G401.6 (cell line): ENCODE measurements at regions not wholly inside any gene's neighbourhood (a gene's known extent, or its start where the extent isn't known, plus 50 kb on each side); places are given as distances from the start of the nearest gene placed in this dataset.
"Not testable (repeated sequence)": the region's sequence is repeated elsewhere in the genome, so short reads cannot be mapped to it uniquely, and the experiment has no call there.

ENCODE experiments used
- FAIRE-seq: peaks from 2 replicates; lab custom pipeline; 2012; peaks lifted over from hg19 to GRCh38; lab: Jason Lieb, UNC

DNA sequence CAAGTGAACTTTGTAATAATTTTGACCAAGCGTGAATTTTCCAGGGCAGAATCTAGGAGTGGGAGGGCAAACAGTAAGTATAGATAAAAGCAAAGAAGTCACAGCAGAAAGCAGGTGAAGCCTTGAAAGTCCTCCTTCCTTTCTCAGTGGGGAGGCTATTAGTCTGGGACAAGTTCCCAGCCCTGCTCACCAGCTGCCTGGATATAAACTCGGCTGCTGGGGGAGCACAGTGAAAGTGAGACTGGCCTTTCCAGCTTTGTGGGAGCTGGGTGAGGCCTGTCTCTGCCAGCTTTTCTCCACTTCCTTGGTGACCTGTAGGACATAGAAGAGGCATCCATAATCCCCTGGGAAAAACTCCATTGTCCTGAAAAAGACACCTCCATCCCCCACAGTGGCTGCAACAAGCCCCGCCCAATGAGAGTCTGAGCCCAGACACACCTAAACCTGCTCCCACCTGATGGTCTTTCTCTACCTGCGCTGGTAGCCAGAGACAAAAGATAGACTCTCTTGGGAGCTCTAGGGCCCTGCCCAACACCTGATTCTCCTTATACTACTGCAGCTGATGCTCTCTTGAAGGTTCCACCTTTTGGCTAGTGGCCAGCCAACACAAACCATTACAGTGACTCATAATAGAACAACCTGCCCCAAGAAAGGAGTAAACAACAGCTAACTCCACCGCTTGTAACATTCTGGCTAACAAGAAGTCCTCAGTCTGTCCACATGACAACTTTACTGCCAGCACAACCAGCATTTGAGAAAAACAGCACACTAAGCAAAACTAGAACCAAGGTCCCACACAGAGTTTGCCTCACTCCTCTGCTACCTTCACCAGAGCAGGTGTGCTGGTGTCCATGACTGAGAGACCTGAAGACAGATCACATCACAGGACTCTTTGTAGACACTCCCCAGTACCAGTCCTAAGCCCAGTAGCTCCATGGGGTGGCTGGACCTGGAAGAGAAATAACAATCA, 252.2 kb upstream of the SLITRK6 start:
- FAIRE-seq: no peak

DNA sequence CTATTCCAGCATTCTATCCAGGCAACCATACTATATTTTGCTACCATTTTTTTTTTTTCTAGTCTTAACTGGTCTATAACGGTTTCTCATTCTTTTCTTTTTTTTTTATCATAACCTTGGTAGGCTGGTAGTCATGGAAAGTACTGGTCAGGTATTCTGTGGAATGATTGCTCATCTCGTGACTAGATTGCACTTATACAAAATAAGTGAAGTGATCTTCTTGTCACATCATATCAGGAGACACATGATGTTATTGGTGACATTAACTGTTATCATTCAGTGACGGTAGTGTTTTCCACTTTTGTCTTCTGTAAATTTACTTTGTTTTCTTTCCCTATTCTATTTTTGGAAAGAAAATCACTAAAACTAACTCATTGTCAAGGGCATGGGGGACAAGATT, 239.3 kb upstream of the SLITRK6 start:
- FAIRE-seq: no peak

DNA sequence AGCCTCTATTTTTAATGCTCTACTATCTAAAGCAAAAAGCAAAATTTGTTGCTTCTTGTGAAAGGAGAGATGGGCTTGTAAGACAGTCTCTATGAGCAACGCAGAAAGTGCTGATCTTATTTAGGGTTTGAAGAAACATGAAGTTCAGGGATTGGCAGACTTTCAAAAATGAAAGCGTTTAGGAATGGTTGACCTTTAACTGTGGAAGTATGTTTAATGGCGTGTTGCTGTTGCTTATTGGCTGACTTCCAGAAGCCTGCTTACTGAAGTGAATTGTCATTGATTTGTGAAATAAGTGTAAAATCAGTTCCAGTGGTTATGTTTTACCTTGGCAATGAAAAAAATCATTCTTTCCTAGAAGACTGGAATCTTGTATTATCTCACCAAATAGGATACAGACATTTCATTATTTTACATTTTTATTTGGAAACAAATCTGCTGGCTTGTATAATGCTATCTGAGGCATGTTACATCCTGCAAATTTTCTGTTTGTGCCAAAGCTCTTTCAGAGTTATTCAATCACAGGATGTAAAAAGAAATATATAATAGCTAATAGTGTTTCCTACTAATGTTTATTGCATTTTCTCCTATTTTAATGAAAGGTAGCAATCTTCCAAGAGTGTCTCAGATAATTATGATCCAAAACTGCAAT, 221.3 kb upstream of the SLITRK6 start:
- FAIRE-seq: no peak

DNA sequence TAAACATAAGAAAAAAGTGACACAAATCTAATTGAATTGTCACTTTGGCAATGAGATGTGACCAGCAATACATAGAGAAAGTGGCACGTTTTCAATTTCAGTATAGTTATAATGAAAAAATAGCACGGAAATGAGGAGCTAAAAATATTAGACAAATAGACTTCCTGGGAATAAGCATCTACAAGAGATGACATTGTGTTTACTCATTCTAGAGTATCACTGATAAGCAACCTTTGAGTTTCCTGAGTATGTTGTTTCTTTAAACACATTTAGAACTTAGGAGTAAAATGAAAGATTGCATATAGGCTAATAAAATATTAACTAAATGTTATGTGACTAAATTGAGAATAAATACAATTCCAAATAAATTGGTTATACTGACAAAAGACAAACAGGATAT, 207.1 kb upstream of the SLITRK6 start:
- FAIRE-seq: no peak

DNA sequence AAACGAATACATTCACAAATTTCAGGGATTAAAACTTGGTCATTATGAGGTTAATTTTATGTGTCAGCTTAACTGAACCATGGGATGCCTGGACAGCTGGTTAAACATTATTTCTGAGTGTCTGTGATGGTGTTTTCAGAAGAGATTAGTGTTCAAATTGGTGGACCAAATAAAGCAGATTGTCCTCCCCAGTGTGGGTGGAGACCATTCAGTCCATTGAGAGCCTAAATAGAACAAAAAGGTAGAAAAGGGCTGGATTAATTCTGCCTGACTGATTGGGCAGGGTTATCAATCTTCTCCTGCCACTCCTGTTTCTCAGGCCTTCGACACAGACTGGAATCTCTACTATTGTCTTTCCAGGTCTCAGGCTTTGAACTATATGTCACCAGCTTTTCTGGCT, 203.8 kb upstream of the SLITRK6 start:
- no peak for FAIRE-seq

DNA sequence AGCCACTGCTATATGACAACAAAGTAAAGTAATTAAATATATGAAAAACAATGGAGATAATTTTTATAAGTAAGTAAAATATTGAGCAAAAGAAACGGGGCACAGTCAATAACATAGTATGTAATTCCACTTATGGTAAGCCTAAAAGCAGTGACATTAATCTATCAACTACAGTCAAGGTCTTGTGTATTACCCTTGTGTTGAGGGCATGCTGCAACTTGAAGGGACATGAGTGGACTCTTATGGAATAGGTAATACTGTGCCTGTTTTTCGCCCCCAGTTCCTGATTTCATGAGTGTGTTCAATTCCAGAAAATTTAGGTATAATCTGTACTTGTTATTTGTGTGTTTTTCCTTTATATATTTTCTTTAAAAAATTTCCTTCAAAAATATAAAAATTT, 201.3 kb upstream of the SLITRK6 start:
- FAIRE-seq: no peak

DNA sequence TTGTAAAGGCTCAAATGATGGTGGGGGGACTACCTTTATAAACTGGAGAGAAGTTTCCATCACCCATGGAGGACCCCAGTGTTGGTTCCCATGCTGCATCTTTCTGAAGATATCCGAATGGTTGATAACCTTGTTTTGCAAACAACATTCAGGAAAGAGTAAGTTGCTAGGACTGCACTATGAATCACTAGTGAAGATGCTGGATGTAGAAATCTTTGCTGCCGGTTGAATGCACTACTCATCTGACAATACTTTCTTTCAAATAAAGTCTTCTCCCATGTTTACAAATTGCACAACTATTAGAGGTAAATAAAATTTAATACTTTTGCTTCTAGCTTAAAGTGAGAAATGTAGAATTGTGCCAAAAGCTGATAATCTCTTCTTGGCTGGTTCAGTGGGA, 198.4 kb upstream of the SLITRK6 start:
- FAIRE-seq: no peak

DNA sequence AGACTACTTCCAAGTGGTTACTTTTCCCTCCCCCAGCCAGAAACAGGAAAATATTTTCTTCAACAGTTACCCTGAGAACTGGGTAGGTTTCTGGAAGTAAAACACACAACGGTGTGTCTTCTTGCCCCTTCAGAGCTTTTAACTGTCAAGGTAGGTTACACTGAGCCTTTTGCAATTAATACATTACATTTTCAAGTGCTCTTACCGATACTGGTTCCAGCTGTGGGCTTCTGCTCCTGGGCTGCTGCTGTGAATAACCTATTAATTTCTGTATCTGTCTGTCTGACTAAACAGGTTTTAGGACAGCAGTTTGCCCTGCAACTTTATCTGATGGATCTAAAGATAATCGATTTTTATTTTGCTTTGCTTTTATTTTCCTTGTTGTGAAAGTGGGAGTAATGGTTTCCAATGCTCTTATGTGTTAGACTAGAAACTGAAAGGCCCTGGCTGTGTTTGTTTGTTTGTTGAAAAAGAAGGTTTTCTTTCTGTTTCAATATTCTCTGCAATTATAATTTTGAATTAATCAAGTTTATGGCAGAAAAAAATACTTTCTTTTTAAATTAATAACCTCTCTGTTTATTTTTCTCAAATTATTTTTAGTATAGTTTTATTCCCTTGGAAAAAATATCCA, 196.7 kb upstream of the SLITRK6 start:
- no peak for FAIRE-seq

DNA sequence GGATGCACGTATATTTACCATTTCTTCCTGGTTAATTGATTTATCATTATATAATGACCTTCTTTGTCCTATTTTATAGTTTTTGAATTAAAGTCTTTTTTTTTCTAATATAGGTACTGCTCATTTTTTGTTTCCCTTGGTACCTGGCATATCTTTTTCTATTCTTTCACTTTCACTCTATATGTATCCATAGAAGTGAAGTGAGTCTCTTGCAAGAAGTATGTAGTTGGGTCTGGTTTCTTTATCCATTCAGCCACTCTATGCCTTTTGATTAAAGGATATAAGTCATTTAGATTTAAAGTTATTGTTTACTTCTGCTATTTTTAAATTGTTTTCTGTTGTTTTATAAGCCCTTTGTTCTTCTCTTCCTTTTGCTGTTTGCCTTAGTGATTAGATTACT, 194.3 kb upstream of the SLITRK6 start:
- FAIRE-seq: no peak

DNA sequence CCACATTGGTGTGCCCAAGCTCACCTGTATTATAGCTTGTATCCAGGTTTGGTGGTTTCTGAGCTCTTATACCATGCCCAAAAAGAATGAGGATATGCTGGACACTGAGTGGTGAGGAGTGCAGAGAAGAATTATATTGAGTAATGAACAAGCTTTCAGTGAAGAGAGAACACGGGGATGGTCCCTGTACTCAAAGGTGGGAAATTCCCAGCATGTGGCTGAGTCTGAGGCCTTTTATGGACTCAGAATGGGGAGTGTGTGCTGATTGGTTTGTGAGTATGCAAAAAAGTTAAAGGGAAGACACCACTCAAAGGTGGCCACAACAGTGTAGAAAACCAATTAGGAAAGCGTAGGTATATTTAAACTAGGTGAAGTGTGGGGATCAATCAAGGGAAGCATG, 191.2 kb upstream of the SLITRK6 start:
- no peak for FAIRE-seq

DNA sequence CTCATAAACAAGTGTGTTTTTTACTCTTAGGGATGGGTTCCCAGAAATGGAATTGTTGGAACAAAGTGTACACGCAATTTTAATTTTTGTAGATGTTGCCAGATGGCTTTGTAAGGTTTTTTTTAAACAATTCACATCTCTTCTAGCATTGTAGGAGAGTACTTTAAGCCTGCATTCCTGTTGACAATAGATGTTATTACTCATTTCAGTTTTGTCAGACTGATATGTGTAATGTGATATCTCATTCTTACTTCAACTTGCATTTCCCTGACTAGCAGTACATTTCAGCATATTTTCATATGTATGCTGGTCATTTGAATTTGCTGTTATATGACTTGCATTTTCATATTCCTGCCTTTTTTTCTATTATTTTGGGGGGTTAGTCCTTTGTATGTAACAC, 186.6 kb upstream of the SLITRK6 start:
- FAIRE-seq: no peak

DNA sequence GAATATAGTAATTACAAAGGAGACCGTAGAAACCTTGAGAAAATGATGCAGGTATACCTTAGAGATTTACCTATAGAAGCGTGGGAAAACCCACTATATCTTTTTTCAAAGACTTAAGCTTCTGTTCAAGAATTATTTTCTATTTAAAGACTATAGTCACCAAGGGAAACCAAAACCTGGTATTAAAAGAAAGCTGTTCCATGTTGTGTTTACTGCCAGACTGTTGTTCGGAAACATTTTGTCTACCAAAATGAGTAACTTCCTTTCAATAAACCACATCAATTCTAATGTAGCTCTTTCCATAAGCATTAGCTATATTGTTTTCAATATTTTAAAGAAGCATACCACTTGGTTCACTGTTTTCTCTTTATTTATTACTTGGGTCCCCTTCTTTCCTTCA, 182.9 kb upstream of the SLITRK6 start:
- no peak for FAIRE-seq

DNA sequence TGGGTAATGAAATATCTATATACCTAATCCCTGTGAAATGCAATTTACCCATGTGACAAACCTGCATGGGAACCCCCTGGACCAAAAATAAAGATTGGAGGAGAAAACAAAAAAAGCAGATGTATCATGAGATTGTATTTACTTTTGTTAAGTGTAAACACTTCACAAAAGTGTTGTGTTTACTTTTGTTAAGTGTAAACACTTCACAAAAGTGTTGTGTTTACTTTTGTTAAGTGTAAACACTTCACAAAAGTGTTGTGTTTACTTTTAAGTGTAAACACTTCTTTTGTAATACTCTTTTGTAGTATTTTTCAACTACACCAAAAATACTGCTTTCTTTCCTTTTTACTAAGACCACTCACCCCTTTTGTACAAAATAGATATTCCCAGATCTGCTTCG, 181.2 kb upstream of the SLITRK6 start:
- not testable (repeated sequence) for FAIRE-seq

DNA sequence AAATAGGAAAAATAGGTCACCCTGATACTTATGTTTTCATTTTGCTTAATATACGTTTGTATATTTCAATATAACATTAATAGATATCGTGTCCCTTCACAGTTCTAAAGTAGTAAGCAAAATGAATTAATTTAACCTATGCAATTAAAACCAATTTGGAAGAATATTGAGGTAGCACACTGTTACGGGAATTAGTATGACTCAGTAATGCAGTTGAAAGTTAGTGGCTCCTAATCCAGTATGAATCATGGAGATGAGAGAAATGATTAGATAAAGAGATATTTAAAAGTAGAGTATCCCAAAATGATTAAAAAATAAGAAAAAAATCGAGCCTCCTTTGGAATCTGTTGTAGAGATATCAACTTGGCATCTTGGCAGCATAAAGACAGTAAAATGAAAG, 177.0 kb upstream of the SLITRK6 start:
- no peak for FAIRE-seq

DNA sequence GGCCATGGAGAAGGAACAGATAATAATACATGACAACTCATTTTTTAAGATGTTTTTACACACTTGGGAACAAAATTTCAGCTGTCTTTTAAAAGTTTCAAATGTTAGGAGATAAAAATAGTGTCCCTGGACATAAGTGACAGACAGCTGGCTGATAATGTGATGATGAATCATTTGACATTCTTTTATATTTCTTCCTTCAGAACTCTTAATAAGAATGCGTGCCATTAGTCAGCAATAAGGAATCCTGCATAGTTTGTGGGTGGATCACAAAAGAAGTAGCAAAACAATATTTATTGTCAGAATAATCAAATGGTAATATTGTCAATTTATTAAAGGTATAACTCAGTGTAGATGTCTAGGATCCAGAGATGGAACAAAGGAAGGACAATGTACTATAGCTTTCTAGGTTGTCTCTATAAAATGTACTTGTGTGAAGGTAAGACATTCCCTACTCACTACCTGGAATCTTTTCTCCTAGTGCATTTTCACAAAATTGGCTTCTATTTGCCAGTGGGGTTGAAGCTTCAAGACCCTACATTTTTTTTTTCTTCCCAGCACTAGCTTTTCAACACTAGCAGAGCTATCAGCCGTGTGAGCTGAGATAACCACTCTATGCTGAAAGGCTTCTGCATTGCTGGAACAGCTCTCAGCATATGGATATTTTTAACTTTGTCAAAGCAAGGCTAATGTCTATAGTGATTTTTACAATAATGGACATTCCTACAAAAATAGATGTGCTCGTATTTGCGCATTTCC, 175.6 kb upstream of the SLITRK6 start:
- FAIRE-seq: no peak

DNA sequence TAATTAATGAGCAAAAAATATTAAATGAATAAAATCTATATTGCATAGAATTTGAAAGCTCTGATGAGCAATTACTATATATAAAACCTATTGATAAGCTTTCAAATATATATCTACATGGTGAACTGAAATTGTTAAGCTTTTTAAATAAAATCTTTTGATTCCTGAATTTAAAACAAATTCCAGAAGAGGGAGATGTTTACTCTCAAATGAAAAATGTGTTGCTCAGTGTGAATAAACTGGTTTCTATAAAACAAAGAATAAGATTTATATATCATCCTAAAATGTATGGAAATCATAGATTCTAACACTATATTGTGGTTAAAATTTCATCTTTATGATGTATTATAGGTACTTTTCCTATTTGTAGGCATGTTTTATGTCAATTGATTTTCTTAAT, 171.5 kb upstream of the SLITRK6 start:
- FAIRE-seq: peak; percentile 6

DNA sequence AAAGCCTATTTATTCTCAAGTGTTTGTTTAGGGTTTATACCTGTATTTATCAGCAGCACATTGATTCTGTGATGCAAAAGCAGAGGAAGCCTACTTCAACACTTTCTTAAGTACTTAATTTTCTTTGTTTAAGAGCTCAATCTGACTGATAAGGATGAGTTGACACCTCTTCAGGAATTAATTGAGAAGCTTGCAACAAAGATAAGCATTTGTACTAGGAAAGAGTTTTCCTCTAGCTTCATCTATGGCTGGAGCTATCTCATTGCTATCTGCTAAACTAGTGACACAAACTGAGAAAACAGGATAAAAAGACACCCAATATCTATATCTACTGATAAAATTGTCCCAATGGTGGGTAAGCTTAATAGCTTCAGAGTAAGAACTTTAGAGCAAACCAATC, 170.1 kb upstream of the SLITRK6 start:
- FAIRE-seq: no peak

DNA sequence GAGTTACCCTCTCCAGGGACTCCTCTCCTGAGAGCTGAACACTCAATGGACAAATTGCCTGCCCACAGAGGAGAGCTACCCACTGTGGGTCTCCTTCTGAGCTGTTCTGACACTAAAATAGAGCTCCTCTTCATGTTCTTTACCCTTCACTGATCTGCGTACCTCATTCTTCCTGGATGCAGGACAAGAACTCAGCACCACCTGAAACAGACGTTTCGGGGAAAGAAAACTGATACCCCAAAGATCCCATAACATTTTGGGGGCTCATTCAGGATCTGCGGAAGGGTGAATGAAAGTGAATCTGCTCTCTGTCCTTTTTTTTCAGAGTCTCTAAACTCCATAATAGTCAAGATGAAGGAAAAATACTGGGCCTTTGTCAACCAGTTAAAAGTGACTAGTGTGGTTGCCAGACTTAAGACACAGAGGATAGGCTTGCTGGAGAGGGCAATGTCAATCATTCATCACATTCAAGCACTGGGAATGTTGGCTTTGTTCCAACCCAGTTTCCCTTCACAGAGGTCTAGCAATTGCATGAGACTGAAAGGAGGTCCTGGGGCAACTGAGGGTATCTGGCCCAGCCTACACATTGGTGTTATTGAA, 136.7 kb upstream of the SLITRK6 start:
- FAIRE-seq: no peak

DNA sequence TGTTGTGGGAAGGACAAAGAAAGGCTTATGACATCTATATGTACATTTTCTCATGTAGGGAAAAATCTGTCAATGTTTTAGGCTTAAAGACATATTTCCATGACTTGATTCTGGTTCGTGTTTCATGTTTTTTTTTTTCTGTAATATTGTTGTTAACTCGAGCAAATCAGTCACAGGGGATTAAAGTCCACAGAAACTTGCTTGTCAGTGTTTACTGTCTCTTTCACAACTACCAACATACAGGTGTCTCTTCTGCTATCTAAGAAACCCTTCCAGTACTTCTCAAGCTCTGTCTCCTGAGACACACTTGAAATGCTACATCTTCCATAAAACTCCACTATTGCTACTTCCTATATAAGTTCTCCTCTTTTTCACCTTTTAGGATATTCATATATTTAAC, 130.9 kb upstream of the SLITRK6 start:
- FAIRE-seq: no peak

DNA sequence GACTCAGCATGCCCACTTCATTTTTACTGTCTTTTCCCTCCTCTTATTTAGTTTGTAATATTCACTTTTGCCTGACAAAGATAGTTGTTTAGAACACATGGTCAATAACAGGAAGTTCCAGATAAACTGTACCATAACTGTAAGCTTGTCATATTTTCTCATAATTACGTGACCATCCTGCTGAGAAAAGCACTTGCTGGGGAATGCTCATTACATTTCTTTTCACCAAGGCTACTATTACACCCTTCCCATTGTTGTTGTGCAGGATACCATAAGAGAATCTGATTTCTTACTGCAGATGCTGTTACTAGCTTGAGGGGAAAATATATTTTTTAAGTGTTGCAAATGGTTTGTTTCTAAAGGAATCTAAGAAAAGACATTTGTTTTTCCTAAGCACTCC, 111.7 kb upstream of the SLITRK6 start:
- FAIRE-seq: no peak

DNA sequence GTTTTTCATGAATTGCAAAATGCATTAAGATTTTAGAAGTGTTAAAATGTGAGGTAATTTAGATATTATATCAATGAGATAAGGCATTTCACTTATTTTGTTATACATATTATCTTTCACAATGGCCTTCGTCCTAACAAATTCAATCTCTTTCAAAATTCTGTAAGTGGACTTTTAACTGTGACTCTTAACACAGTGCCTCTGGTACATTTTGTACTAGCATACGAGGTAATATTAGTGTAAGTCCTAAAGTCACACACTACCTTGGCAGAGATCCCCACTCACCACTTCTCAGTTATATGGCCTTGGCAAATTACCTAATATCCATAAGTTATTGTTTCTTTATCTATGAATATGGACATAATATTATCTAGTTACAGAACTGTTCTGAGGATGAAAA, 101.3 kb upstream of the SLITRK6 start:
- no peak for FAIRE-seq
